ENCODE measurements at regions not wholly inside any gene's neighbourhood (a gene's known extent, or its start where the extent isn't known, plus 50 kb on each side); places are given as distances from the start of the nearest gene placed in this dataset.
"Not testable (repeated sequence)": the region's sequence is repeated elsewhere in the genome, so short reads cannot be mapped to it uniquely, and the experiment has no call there.

- H3K4me3 ChIP-seq: no peak overlapping the region
- no peaks in the 10 kb centered on the region for H3K36me3 ChIP-seq (ENCODE audit: insufficient read depth in 1 of 2, low read depth in 1 of 2)
- no peak overlapping the region for H3K27ac ChIP-seq
- no peak for ATAC-seq
- no peaks in the 10 kb centered on the region for H3K4me1 ChIP-seq
- no peak for TF ChIP-seq CTCF (IDR thresholded peaks at IDR 0.05)
- DNase-seq: no peak
- WGBS, 3 donors: 82 to 84% (median 82%) methylated on average over 4 of the region's 4 CpGs
- no peaks in the 10 kb centered on the region for H3K9me3 ChIP-seq
- H3K27me3 ChIP-seq (ENCODE audit: insufficient read depth in 3 of 3, low read length in 2 of 3): no peaks in the 10 kb centered on the region
- intact Hi-C loops (cut with DNase I): no loop called here
Measured at GRCh38 chr2:221741496-221742211, 169.6 kb upstream of the EPHA4 start.

GRCh38 chr2:221731432-221732145, 159.5 kb upstream of the EPHA4 start:
- intact Hi-C loops (cut with DNase I): no loop called here
- Histone ChIP-seq H3K4me1 (no peaks in the 10 kb centered on the region), H3K9me3 (peaks cover 7% of the 10 kb centered on the region), H3K36me3 (ENCODE audit: insufficient read depth in 1 of 2, low read depth in 1 of 2) (no peaks in the 10 kb centered on the region), H3K27ac (no peak overlapping the region), H3K4me3 (no peak overlapping the region), H3K27me3 (ENCODE audit: insufficient read depth in 3 of 3, low read length in 2 of 3) (no peaks in the 10 kb centered on the region)
- 25 to 32% (median 31%) methylated on average over 3 of the region's 3 CpGs for WGBS, 3 donors
- ATAC-seq: no peak
- DNase-seq: no peak
- no peak for TF ChIP-seq CTCF (IDR thresholded peaks at IDR 0.05)

- intact Hi-C loops (cut with DNase I): no loop called here
- Histone ChIP-seq H3K4me3 (no peak overlapping the region), H3K4me1 (no peaks in the 10 kb centered on the region), H3K27ac (no peak overlapping the region), H3K9me3 (peaks cover 14% of the 10 kb centered on the region), H3K27me3 (ENCODE audit: insufficient read depth in 3 of 3, low read length in 2 of 3) (no peaks in the 10 kb centered on the region), H3K36me3 (ENCODE audit: insufficient read depth in 1 of 2, low read depth in 1 of 2) (no peaks in the 10 kb centered on the region)
- TF ChIP-seq CTCF (IDR thresholded peaks at IDR 0.05): no peak
- 93 to 96% (median 95%) methylated on average over 2 of the region's 2 CpGs for WGBS, 3 donors
- DNase-seq (no peak), ATAC-seq (no peak)
Measured at GRCh38 chr2:221726894-221727513, 154.9 kb upstream of the EPHA4 start.

GRCh38 chr2:221724631-221725203, 152.6 kb upstream of the EPHA4 start:
- Histone ChIP-seq H3K36me3 (ENCODE audit: insufficient read depth in 1 of 2, low read depth in 1 of 2) (no peaks in the 10 kb centered on the region), H3K27ac (no peak overlapping the region), H3K27me3 (ENCODE audit: insufficient read depth in 3 of 3, low read length in 2 of 3) (no peaks in the 10 kb centered on the region), H3K4me1 (no peaks in the 10 kb centered on the region), H3K4me3 (no peak overlapping the region), H3K9me3 (peaks cover 14% of the 10 kb centered on the region)
- 59 to 72% (median 66%) methylated on average over 1 of the region's 1 CpG for WGBS, 3 donors
- ATAC-seq: no peak
- no peak for TF ChIP-seq CTCF (IDR thresholded peaks at IDR 0.05)
- DNase-seq: no peak
- intact Hi-C loops (cut with DNase I): no loop called here

- DNase-seq: not testable (repeated sequence)
Measured at GRCh38 chr2:221724117-221724516, 152.0 kb upstream of the EPHA4 start.

More at GRCh38 chr2:221724117-221724516, 152.0 kb upstream of the EPHA4 start:
- H3K9me3 ChIP-seq: peaks cover 11% of the 10 kb centered on the region
- H3K36me3 ChIP-seq (ENCODE audit: insufficient read depth in 1 of 2, low read depth in 1 of 2); H3K4me1 ChIP-seq; H3K27me3 ChIP-seq (ENCODE audit: insufficient read depth in 3 of 3, low read length in 2 of 3); H3K4me3 ChIP-seq; H3K27ac ChIP-seq; ATAC-seq; intact Hi-C loops (cut with DNase I): not testable (repeated sequence)
- 86 to 91% (median 89%) methylated on average over 1 of the region's 1 CpG for WGBS, 3 donors

All from psoas muscle (tissue), 7 donors.